Body of pancreas (tissue), 4 donors: ENCODE measurements at regions not wholly inside any gene's neighbourhood (a gene's known extent, or its start where the extent isn't known, plus 50 kb on each side); places are given as distances from the start of the nearest gene placed in this dataset.
A peak's percentile ranks its signal among the peaks of the same experiment; 100 is the strongest.

ENCODE experiments used
- ATAC-seq: fragments of 150-250 bp; one replicate; pipeline ENCODE4 v1.9.1; 2016
- DNase-seq, 4 donors: peaks; one replicate each; pipeline ENCODE4 v3.0.0-alpha.2; 2019
- H3K27ac ChIP-seq, 4 donors: fragments of 200-600 bp; sonication (generic); 1 replicate in 3 of 4; 2 replicates in 1 of 4; pipeline versions ENCODE4 v1.5.1 to v1.6.1; 2016 to 2019; ENCODE audit warnings: mild to moderate bottlenecking in 1 of 4, mixed read lengths in 1 of 4, moderate library complexity in 1 of 4
- H3K27me3 ChIP-seq, 2 donors: fragments of 200-600 bp; sonication (generic); one replicate each; pipeline ENCODE4 v1.6.0; 2016; ENCODE audit warnings: mild to moderate bottlenecking in 1 of 2
- H3K36me3 ChIP-seq, 2 donors: fragments of 200-600 bp; sonication (generic); replicated peaks in 1 of 2; 2 replicates each; pipeline ENCODE4 v1.5.1; 2016; ENCODE audit warnings: low read depth in 2 of 2; ENCODE audit not compliant: insufficient read depth in 1 of 2
- H3K4me1 ChIP-seq: fragments of 200-600 bp; sonication (generic); one replicate; pipeline ENCODE4 v1.6.0; 2016
- H3K4me3 ChIP-seq, 2 donors: fragments of 200-600 bp; sonication (generic); 1 replicate in 1 of 2; 2 replicates in 1 of 2; pipeline ENCODE4 v1.5.1; 2016 to 2019
- H3K9me3 ChIP-seq, 3 donors: fragments of 200-600 bp; sonication (generic); 1 replicate in 2 of 3; 2 replicates in 1 of 3; pipeline ENCODE4 v1.5.1; 2016
- CTCF ChIP-seq, 7 experiments: fragments of 450-650 bp in 4 of 7; fragments of 200-600 bp in 3 of 7; sonication (generic) in 3 of 7; IDR thresholded peaks; one replicate each; pipeline ENCODE4 v1.5.1; 2016 to 2019; ENCODE audit warnings: antibody characterized with exemption in 7 of 7
- POLR2A ChIP-seq, 3 donors: fragments of 450-650 bp; IDR thresholded peaks; one replicate each; pipeline ENCODE4 v1.6.1; 2016; ENCODE audit warnings: antibody characterized with exemption in 3 of 3, mild to moderate bottlenecking in 2 of 3
- WGBS, 2 donors: methylation state at CpG; one replicate each; pipeline ENCODE4 v1.1.5; 2017; 5-methylcytosine and 5-hydroxymethylcytosine counted together
- intact Hi-C: fragments of 100-400 bp; cut with DNase I; formaldehyde crosslinking; loops from one replicate; pipeline ENCODE4 v1.15.1; 2023

DNA sequence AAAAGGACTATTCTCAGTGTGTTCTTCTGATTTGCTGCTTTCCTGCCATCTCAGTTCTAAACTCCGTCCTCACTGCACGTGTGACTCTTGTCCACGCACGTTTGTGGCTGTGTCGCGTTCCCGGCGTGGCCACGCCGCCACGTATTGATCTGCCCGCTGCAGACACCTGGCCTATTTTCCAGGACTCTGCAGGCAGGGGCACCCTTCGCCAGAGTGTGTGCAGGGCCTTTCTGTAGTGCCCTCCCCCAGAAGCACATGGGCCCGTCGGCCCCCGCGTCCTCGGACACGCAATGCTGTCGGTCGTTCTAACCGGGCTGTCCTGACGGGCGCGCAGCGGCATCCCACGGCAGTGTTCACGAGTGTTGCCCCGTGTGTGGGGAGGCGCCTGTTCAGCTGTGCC lies 87.6 kb downstream of the YTHDF1 start:
- no peak for TF ChIP-seq POLR2A (IDR thresholded peaks at IDR 0.05)
- TF ChIP-seq CTCF (IDR thresholded peaks at IDR 0.05), result no peak
- peak in 2 of 4 donors; percentile 1 to 5 for DNase-seq
- intact Hi-C loops, result no loop called here
- no peaks in the 10 kb centered on the region for H3K9me3 ChIP-seq
- H3K4me1 ChIP-seq, result no peaks in the 10 kb centered on the region
- no peaks in the 10 kb centered on the region for H3K27me3 ChIP-seq
- 61 to 71% methylated on average over 18 to 24 of the region's 30 CpGs for WGBS, 2 donors
- no peak overlapping the region for H3K4me3 ChIP-seq
- no peak overlapping the region for H3K27ac ChIP-seq
- H3K36me3 ChIP-seq, result no peaks in the 10 kb centered on the region
- ATAC-seq, result no peak

DNA sequence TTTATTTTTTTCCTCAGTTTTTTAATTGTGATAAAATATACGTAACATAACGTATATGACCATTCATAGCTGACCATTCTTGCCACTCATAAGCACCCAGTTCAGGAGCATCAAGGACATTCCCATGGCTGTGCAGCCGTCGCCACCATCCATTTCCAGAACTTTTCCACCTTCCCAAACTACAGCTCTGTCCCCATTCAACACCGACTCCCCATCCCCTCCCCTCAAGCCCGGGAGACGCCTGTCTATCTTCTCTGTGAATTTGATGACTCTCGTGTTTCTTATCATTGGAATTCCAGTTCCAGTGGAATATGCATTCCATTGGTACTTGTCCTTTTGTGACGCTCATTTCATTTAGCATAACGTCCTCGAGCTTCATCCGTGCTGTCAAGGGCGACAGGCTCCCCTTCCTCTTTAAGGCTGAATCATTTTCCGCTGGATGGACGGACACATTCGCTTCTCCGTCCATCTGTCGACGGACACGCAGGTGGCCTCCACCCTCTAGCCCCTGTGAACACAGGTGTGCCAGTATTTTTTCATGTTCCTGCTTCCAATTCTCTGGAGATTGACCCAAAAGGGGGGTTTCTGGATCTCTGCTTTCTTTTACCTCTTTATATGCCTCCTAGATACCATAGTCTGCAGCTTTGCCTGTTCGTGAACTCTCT lies 88.1 kb downstream of the YTHDF1 start:
- TF ChIP-seq CTCF (IDR thresholded peaks at IDR 0.05) (no peak), POLR2A (IDR thresholded peaks at IDR 0.05) (no peak)

DNA sequence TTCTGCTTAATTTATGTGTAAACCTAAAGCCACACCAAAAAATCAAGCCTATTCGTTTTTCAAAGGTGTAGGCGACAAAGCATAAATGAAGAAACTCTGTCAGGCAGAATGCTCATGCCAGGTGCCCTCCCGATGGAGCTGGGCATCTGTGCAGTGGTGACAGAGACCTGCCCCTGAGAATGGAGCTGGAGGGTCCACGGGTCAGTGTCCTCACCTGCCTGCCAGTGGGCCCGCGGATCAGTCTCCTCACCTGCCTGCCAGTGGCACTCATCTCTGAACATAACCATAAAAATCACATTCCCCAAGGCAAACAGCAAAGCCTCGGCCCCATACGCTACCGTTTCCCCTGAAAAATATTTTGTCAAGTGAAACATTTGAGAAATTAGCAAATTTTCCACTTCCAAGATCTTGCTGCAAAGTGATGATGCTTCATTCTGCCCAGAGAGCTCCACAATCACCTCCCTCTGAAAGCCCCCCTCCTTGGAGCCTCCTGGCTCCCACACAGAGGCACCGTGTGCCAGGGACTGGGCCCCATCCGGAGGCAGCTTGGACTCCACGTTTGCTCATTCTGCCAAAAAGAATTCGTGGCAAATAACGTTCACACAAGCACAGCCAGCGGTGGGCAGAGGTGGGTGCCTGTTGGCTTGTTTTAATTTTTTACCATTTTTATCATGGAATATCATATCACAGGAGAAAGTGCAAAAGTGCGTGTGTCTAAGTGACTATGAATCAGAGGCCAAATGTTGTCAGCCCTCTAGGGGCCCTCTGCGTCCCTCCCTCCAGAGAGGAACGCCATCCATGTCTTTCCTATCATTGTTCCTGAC lies 88.8 kb downstream of the YTHDF1 start:
- Histone ChIP-seq H3K4me3 (no peak overlapping the region), H3K27me3 (no peaks in the 10 kb centered on the region), H3K36me3 (no peaks in the 10 kb centered on the region), H3K27ac (no peak overlapping the region), H3K4me1 (no peaks in the 10 kb centered on the region), H3K9me3 (no peaks in the 10 kb centered on the region)
- DNase-seq, result peak in 1 of 4 donors; percentile 6
- WGBS, 2 donors, result 47 to 48% methylated on average over 16 to 18 of the region's 18 CpGs
- no peak for ATAC-seq
- no peak for TF ChIP-seq POLR2A (IDR thresholded peaks at IDR 0.05)
- TF ChIP-seq CTCF (IDR thresholded peaks at IDR 0.05), result no peak
- intact Hi-C loops, result no loop called here

More for the DNA sequence above, 88.1 kb downstream of the YTHDF1 start:
- Histone ChIP-seq H3K27me3 (no peaks in the 10 kb centered on the region), H3K9me3 (no peaks in the 10 kb centered on the region), H3K4me1 (no peaks in the 10 kb centered on the region), H3K36me3 (no peaks in the 10 kb centered on the region), H3K27ac (no peak overlapping the region), H3K4me3 (no peak overlapping the region)
- ATAC-seq (no peak), DNase-seq (no peak)
- WGBS, 2 donors, result 59 to 60% methylated on average over 21 of the region's 21 CpGs
- intact Hi-C loops, result no loop called here

- H3K4me1 ChIP-seq, result no peaks in the 10 kb centered on the region
- DNase-seq, result no peak
- no peak overlapping the region for H3K4me3 ChIP-seq
- intact Hi-C loops, result no loop called here
- TF ChIP-seq CTCF (IDR thresholded peaks at IDR 0.05), result no peak
- TF ChIP-seq POLR2A (IDR thresholded peaks at IDR 0.05), result no peak
- no peak for ATAC-seq
- WGBS, 2 donors, result 43 to 51% methylated on average over 19 of the region's 19 CpGs
- no peak overlapping the region for H3K27ac ChIP-seq
- no peaks in the 10 kb centered on the region for H3K27me3 ChIP-seq
- H3K9me3 ChIP-seq, result no peaks in the 10 kb centered on the region
- H3K36me3 ChIP-seq, result no peaks in the 10 kb centered on the region
These were observed 89.9 kb downstream of the YTHDF1 start for GRCh38 chr20:63125838-63126601.
